Parathyroid adenoma (tissue), 2 donors: ENCODE measurements at regions not wholly inside any gene's neighbourhood (a gene's known extent, or its start where the extent isn't known, plus 50 kb on each side); places are given as distances from the start of the nearest gene placed in this dataset.

ENCODE experiments used
- H2AFZ ChIP-seq: fragments of 300-600 bp; sonication (generic); one replicate; pipeline ENCODE4 v1.7.0; 2017; ENCODE audit warnings: antibody characterized with exemption, mild to moderate bottlenecking
- H3K27ac ChIP-seq: fragments of 300-600 bp; sonication (generic); one replicate; pipeline ENCODE4 v1.7.0; 2017
- H3K27me3 ChIP-seq: fragments of 300-600 bp; sonication (generic); one replicate; pipeline ENCODE4 v1.7.0; 2017; ENCODE audit warnings: low read length; ENCODE audit not compliant: control insufficient read depth, insufficient read depth
- H3K36me3 ChIP-seq: fragments of 300-600 bp; sonication (generic); one replicate; pipeline ENCODE4 v1.7.0; 2017; ENCODE audit warnings: low read length; ENCODE audit not compliant: control insufficient read depth, insufficient read depth
- H3K4me1 ChIP-seq: fragments of 300-600 bp; sonication (generic); one replicate; pipeline ENCODE4 v1.7.0; 2017; ENCODE audit warnings: control low read depth
- H3K4me2 ChIP-seq: fragments of 300-600 bp; sonication (generic); one replicate; pipeline ENCODE4 v1.7.0; 2017; ENCODE audit warnings: low read length
- H3K4me3 ChIP-seq: fragments of 300-600 bp; sonication (generic); one replicate; pipeline ENCODE4 v1.7.0; 2017; ENCODE audit warnings: low read depth, low read length
- H3K79me2 ChIP-seq: fragments of 300-600 bp; sonication (generic); one replicate; pipeline ENCODE4 v1.7.0; 2017; ENCODE audit warnings: control low read depth
- H3K9ac ChIP-seq: fragments of 300-600 bp; sonication (generic); one replicate; pipeline ENCODE4 v1.7.0; 2017; ENCODE audit warnings: mild to moderate bottlenecking
- H3K9me3 ChIP-seq: fragments of 300-600 bp; sonication (generic); one replicate; pipeline ENCODE4 v1.7.0; 2017; ENCODE audit warnings: low read length; ENCODE audit not compliant: control insufficient read depth
- TF ChIP-seq, protein P1 (sequence below): fragments of 300-600 bp; sonication (generic); IDR thresholded peaks from one replicate; pipeline ENCODE4 v1.7.0; 2017; ENCODE audit warnings: antibody characterized with exemption, mild to moderate bottlenecking
- donor health status: primary hyperparathyroidism.

DNA sequence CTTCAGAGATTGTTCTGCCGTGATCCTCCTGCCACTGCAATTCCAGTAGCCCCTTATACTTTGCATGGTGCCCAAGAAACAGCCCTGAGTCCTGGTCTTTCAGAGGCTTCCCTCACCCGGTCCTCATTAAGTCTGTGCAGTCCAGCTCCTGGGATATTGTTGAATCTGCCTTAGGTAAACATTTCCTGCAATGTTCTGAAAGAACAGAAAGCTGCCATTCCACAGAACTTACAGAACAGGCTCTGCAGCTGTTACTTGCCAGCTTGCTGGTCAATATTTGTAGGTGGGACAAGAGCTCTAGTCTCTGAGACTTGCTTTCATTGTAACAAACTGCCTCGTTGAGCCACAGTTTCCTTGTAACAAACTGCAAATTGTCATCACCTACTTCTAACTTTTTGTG lies 115.0 kb upstream of the KIF5B start:
- H3K79me2 ChIP-seq: no peaks in the 10 kb centered on the region
- peak overlapping the region; percentile 64 for H2AFZ ChIP-seq
- TF ChIP-seq, protein P1, sequence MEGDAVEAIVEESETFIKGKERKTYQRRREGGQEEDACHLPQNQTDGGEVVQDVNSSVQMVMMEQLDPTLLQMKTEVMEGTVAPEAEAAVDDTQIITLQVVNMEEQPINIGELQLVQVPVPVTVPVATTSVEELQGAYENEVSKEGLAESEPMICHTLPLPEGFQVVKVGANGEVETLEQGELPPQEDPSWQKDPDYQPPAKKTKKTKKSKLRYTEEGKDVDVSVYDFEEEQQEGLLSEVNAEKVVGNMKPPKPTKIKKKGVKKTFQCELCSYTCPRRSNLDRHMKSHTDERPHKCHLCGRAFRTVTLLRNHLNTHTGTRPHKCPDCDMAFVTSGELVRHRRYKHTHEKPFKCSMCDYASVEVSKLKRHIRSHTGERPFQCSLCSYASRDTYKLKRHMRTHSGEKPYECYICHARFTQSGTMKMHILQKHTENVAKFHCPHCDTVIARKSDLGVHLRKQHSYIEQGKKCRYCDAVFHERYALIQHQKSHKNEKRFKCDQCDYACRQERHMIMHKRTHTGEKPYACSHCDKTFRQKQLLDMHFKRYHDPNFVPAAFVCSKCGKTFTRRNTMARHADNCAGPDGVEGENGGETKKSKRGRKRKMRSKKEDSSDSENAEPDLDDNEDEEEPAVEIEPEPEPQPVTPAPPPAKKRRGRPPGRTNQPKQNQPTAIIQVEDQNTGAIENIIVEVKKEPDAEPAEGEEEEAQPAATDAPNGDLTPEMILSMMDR: no peak
- H3K4me2 ChIP-seq: peak overlapping the region; percentile 35
- H3K9me3 ChIP-seq: no peaks in the 10 kb centered on the region
- peaks cover 4% of the 10 kb centered on the region for H3K4me1 ChIP-seq
- H3K27ac ChIP-seq: no peak overlapping the region
- no peaks in the 10 kb centered on the region for H3K27me3 ChIP-seq
- H3K36me3 ChIP-seq: no peaks in the 10 kb centered on the region
- H3K4me3 ChIP-seq: no peak overlapping the region
- H3K9ac ChIP-seq: no peak overlapping the region

DNA sequence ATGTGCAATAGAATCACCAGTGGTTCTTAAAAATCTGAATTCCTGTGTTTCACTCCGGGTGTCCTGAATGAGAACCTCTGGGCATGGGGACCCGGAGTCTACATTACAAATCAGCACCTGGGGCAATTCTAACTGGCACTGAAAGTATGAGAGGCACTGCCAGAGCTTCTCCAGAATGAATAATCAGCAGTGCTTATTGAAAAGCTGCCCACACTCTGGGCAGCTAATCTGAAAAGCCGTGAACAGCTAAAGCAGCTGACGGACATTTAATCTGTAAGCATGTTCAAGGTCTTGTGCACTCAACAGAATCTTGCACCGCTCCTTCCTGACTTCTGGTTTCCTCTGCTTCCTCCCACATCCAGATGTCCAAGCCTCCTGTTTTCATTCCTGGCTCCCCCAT lies 113.3 kb upstream of the KIF5B start:
- H3K4me1 ChIP-seq: peaks cover 4% of the 10 kb centered on the region
- H3K9me3 ChIP-seq: no peaks in the 10 kb centered on the region
- H3K9ac ChIP-seq: no peak overlapping the region
- TF ChIP-seq, protein P1: no peak
- no peak overlapping the region for H3K4me3 ChIP-seq
- H2AFZ ChIP-seq: peak overlapping the region; percentile 42
- no peak overlapping the region for H3K4me2 ChIP-seq
- no peaks in the 10 kb centered on the region for H3K36me3 ChIP-seq
- no peaks in the 10 kb centered on the region for H3K27me3 ChIP-seq
- no peak overlapping the region for H3K27ac ChIP-seq
- no peaks in the 10 kb centered on the region for H3K79me2 ChIP-seq

DNA sequence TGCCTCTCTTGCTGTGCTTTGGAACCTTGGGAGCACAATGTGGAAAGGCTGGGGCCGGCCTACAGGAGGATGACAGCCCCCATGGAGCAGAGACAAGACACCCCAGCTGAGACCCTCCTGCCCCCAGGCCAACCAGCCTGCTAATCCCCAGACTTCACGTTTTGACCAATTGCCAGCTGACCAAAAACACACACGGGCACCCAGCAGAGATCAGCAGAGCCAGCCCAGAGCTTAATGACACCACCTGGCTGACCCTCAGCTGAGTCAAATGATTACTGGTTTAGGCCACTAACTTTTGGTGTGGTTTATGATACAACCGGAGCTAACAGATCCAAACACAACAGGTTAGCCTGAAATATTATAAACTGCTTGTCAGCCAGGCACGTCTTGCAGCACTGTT lies 111.2 kb upstream of the KIF5B start:
- H3K36me3 ChIP-seq: no peaks in the 10 kb centered on the region
- H3K9me3 ChIP-seq: no peaks in the 10 kb centered on the region
- H3K79me2 ChIP-seq: no peaks in the 10 kb centered on the region
- H3K27me3 ChIP-seq: no peaks in the 10 kb centered on the region
- H3K4me2 ChIP-seq: no peak overlapping the region
- H3K4me3 ChIP-seq: no peak overlapping the region
- H3K9ac ChIP-seq: no peak overlapping the region
- H3K27ac ChIP-seq: no peak overlapping the region
- no peak overlapping the region for H2AFZ ChIP-seq
- TF ChIP-seq, protein P1: no peak
- peaks cover 4% of the 10 kb centered on the region for H3K4me1 ChIP-seq

DNA sequence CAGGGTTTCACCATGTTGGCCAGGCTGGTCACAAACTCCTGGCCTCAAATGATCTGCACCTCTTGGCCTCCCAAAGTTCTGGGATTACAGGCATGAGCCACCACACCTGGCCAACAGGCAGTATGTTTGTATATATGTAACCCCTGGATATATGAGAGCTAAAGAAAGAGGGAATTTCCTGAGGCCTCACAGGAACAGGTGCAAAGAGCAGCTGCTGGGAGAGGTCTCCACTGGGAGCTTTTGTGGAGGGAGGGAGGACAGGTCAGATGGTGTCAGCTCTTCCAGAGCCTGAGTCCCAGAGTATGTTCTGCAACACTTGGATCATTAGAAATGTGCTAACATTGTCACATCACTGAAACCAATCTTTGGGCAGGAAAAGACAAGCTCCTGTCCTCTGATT lies 110.1 kb upstream of the KIF5B start:
- Histone ChIP-seq H3K4me1 (peaks cover 4% of the 10 kb centered on the region), H3K27ac (no peak overlapping the region), H3K9ac (no peak overlapping the region), H2AFZ (no peak overlapping the region), H3K4me2 (no peak overlapping the region), H3K27me3 (no peaks in the 10 kb centered on the region), H3K79me2 (no peaks in the 10 kb centered on the region), H3K9me3 (no peaks in the 10 kb centered on the region), H3K4me3 (no peak overlapping the region), H3K36me3 (no peaks in the 10 kb centered on the region)
- TF ChIP-seq, protein P1: no peak

- Histone ChIP-seq H2AFZ (no peak overlapping the region), H3K79me2 (no peaks in the 10 kb centered on the region), H3K4me3 (no peak overlapping the region), H3K27me3 (no peaks in the 10 kb centered on the region), H3K4me2 (no peak overlapping the region), H3K27ac (no peak overlapping the region), H3K9me3 (no peaks in the 10 kb centered on the region), H3K36me3 (no peaks in the 10 kb centered on the region), H3K9ac (no peak overlapping the region), H3K4me1 (no peaks in the 10 kb centered on the region)
- TF ChIP-seq, protein P1: no peak
Measured at GRCh38 chr10:32163762-32164148, 107.5 kb upstream of the KIF5B start.
